GM23248 (cell line): ENCODE measurements at regions not wholly inside any gene's neighbourhood (a gene's known extent, or its start where the extent isn't known, plus 50 kb on each side); places are given as distances from the start of the nearest gene placed in this dataset.

Source experiments
- DNase-seq: peaks from one replicate; pipeline ENCODE4 v3.0.0-alpha.2; 2015
- H2AFZ ChIP-seq: fragments of 200-600 bp; sonication (generic); 2 replicates; pipeline ENCODE4 v1.6.1; 2016; ENCODE audit warnings: antibody characterized with exemption
- H3F3A ChIP-seq: fragments of 200-600 bp; sonication (generic); 2 replicates; pipeline ENCODE4 v1.6.1; 2016; ENCODE audit warnings: mild to moderate bottlenecking, antibody characterized with exemption, mixed run types; ENCODE audit not compliant: insufficient read depth
- H3K27ac ChIP-seq: fragments of 200-600 bp; sonication (generic); 2 replicates; pipeline ENCODE4 v1.5.1; 2016; ENCODE audit warnings: mild to moderate bottlenecking
- H3K27me3 ChIP-seq: fragments of 200-600 bp; sonication (generic); replicated peaks from 2 replicates; pipeline ENCODE4 v1.6.1; 2016; ENCODE audit warnings: mild to moderate bottlenecking; ENCODE audit not compliant: insufficient read depth
- H3K36me3 ChIP-seq: fragments of 200-600 bp; sonication (generic); 2 replicates; pipeline ENCODE4 v1.6.1; 2016; ENCODE audit warnings: low read depth, mild to moderate bottlenecking
- H3K4me1 ChIP-seq: fragments of 200-600 bp; sonication (generic); 2 replicates; pipeline ENCODE4 v1.6.1; 2016; ENCODE audit warnings: mild to moderate bottlenecking; ENCODE audit not compliant: insufficient read depth
- H3K4me2 ChIP-seq: fragments of 200-600 bp; sonication (generic); one replicate; pipeline ENCODE4 v1.6.1; 2016; ENCODE audit warnings: mild to moderate bottlenecking; ENCODE audit not compliant: unreplicated experiment
- H3K4me3 ChIP-seq: fragments of 200-600 bp; sonication (generic); 2 replicates; pipeline ENCODE4 v1.5.1; 2016; ENCODE audit warnings: mild to moderate bottlenecking
- H3K79me2 ChIP-seq: fragments of 200-600 bp; sonication (generic); 2 replicates; pipeline ENCODE4 v1.6.1; 2016; ENCODE audit warnings: mild to moderate bottlenecking; ENCODE audit not compliant: insufficient read depth
- H3K9ac ChIP-seq: fragments of 200-600 bp; sonication (generic); 2 replicates; pipeline ENCODE4 v1.6.1; 2016; ENCODE audit warnings: mild to moderate bottlenecking
- H3K9me2 ChIP-seq: fragments of 200-600 bp; sonication (generic); 2 replicates; pipeline ENCODE4 v1.6.1; 2016; ENCODE audit warnings: mixed run types, mild to moderate bottlenecking, moderate library complexity; ENCODE audit not compliant: insufficient read depth
- H3K9me3 ChIP-seq: fragments of 200-600 bp; sonication (generic); one replicate; pipeline ENCODE4 v1.6.1; 2017; ENCODE audit warnings: low read depth
- H4K20me1 ChIP-seq: fragments of 200-600 bp; sonication (generic); 2 replicates; pipeline ENCODE4 v1.6.0; 2016; ENCODE audit not compliant: insufficient read depth
- EZH2 ChIP-seq: fragments of 200-600 bp; sonication (generic); IDR thresholded peaks from 2 replicates; pipeline ENCODE4 v1.6.1; 2018; ENCODE audit warnings: antibody characterized with exemption, mild to moderate bottlenecking; ENCODE audit not compliant: insufficient read depth, poor library complexity, severe bottlenecking
- EZH2phosphoT487 ChIP-seq: fragments of 200-600 bp; sonication (generic); IDR thresholded peaks from 2 replicates; pipeline ENCODE4 v1.6.1; 2018; ENCODE audit warnings: antibody characterized with exemption, moderate library complexity, mild to moderate bottlenecking, low read depth; ENCODE audit not compliant: insufficient read depth
- WGBS, 2 experiments: methylation state at CpG; one replicate each; pipeline ENCODE4 v1.1.6; 2015 to 2017; ENCODE audit warnings: low lambda C conversion rate in 2 of 2, low coverage in 1 of 2; ENCODE audit errors: missing lambda C conversion rate in 2 of 2; 5-methylcytosine and 5-hydroxymethylcytosine counted together
- in situ Hi-C: fragments of 300-500 bp; cut with MboI; formaldehyde crosslinking; loops from 2 replicates; pipeline ENCODE4 v1.15.0; 2020

- no peak overlapping the region for H3K9ac ChIP-seq
- no peaks in the 10 kb centered on the region for H3K9me3 ChIP-seq
- no peak overlapping the region for H3K27ac ChIP-seq
- H3F3A ChIP-seq: peaks cover 11% of the 10 kb centered on the region
- H3K4me3 ChIP-seq: no peak overlapping the region
- H2AFZ ChIP-seq: no peak overlapping the region
- WGBS, 2 experiments: 72 to 75% methylated on average over 6 of the region's 6 CpGs
- DNase-seq: no peak
- H3K79me2 ChIP-seq: no peaks in the 10 kb centered on the region
- H3K4me2 ChIP-seq: no peak overlapping the region
- no peaks in the 10 kb centered on the region for H3K36me3 ChIP-seq
- peaks cover 15% of the 10 kb centered on the region; the same call in 1 of the 2 replicates for H3K4me1 ChIP-seq
- H3K27me3 ChIP-seq: no peaks in the 10 kb centered on the region
- in situ Hi-C loops: no loop called here
- TF ChIP-seq EZH2phosphoT487: no peak
- TF ChIP-seq EZH2: no peak
- no peaks in the 10 kb centered on the region for H3K9me2 ChIP-seq
- H4K20me1 ChIP-seq: no peaks in the 10 kb centered on the region
These were observed 123.0 kb downstream of the LYPLAL1 start for GRCh38 chr1:219296430-219297355.

GRCh38 chr1:219294251-219294650 lies 120.6 kb downstream of the LYPLAL1 start:
- no peak for DNase-seq
- in situ Hi-C loops: no loop called here
- H3K9me2 ChIP-seq: no peaks in the 10 kb centered on the region
- H3K4me1 ChIP-seq: peaks cover 12% of the 10 kb centered on the region; the same call in 1 of the 2 replicates
- no peak for TF ChIP-seq EZH2
- TF ChIP-seq EZH2phosphoT487: no peak
- no peaks in the 10 kb centered on the region for H3K27me3 ChIP-seq
- no peaks in the 10 kb centered on the region for H3K9me3 ChIP-seq
- H3K79me2 ChIP-seq: no peaks in the 10 kb centered on the region
- peaks cover 9% of the 10 kb centered on the region for H3F3A ChIP-seq
- H3K4me3 ChIP-seq: no peak overlapping the region
- H4K20me1 ChIP-seq: no peaks in the 10 kb centered on the region
- no peak overlapping the region for H3K4me2 ChIP-seq
- no peak overlapping the region for H3K27ac ChIP-seq
- H2AFZ ChIP-seq: no peak overlapping the region
- no peak overlapping the region for H3K9ac ChIP-seq
- no peaks in the 10 kb centered on the region for H3K36me3 ChIP-seq

GRCh38 chr1:219293410-219293809 lies 119.7 kb downstream of the LYPLAL1 start:
- TF ChIP-seq EZH2phosphoT487 (no peak), EZH2 (no peak)
- Histone ChIP-seq H3K9ac (no peak overlapping the region), H3K9me3 (no peaks in the 10 kb centered on the region), H3K4me1 (peaks cover 4% of the 10 kb centered on the region; the same call in 1 of the 2 replicates), H3K9me2 (no peaks in the 10 kb centered on the region), H3K36me3 (no peaks in the 10 kb centered on the region), H3F3A (peaks cover 2% of the 10 kb centered on the region; the same call in 1 of the 2 replicates), H3K79me2 (no peaks in the 10 kb centered on the region), H3K4me2 (no peak overlapping the region), H3K27ac (no peak overlapping the region), H4K20me1 (no peaks in the 10 kb centered on the region), H3K27me3 (no peaks in the 10 kb centered on the region), H2AFZ (no peak overlapping the region), H3K4me3 (no peak overlapping the region)
- WGBS, 2 experiments: 66% methylated on average over 3 of the region's 3 CpGs
- no peak for DNase-seq
- in situ Hi-C loops: no loop called here

DNA sequence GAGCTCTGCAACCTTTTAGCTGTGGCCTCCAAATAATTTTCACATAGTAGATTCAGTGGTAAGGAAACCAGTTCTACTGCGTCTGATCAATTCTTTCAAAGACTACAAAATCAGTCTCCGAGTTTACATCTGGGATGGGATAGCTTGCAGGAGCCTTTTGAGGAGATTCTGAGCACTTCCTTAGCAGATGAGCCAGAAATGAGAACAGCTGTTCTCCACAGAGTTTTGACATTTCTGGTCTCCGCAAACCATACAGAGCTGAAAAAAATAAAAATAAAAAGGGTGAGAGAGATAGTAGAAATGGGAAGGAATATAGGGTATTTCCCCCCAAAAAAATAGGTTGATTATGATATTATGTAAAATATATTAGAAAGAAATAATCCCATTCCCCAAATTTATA lies 119.3 kb downstream of the LYPLAL1 start:
- H3K4me1 ChIP-seq: no peaks in the 10 kb centered on the region
- no peak overlapping the region for H3K4me2 ChIP-seq
- no peaks in the 10 kb centered on the region for H3K27me3 ChIP-seq
- H4K20me1 ChIP-seq: no peaks in the 10 kb centered on the region
- H3K4me3 ChIP-seq: no peak overlapping the region
- no peaks in the 10 kb centered on the region for H3K36me3 ChIP-seq
- no peak overlapping the region for H3K27ac ChIP-seq
- in situ Hi-C loops: no loop called here
- H3K9me3 ChIP-seq: no peaks in the 10 kb centered on the region
- H3K79me2 ChIP-seq: no peaks in the 10 kb centered on the region
- DNase-seq: no peak
- WGBS, 2 experiments: 96 to 99% methylated on average over 3 of the region's 3 CpGs
- TF ChIP-seq EZH2 (no peak), EZH2phosphoT487 (no peak)
- no peaks in the 10 kb centered on the region for H3F3A ChIP-seq
- no peaks in the 10 kb centered on the region for H3K9me2 ChIP-seq
- no peak overlapping the region for H3K9ac ChIP-seq
- no peak overlapping the region for H2AFZ ChIP-seq
